Activated naive CD4-positive, alpha-beta T cell treated with anti-CD3 and anti-CD28 coated beads, Interleukin-2, amount 50 U/mL, for 72 hours (primary cell): ENCODE measurements at regions not wholly inside any gene's neighbourhood (a gene's known extent, or its start where the extent isn't known, plus 50 kb on each side); places are given as distances from the start of the nearest gene placed in this dataset.

Source experiments
- ATAC-seq, 2 donors: fragments of 150-1000 bp; cut with Tn5 transposase; 2 replicates each; pipeline ENCODE4 v1.10.0; 2021; ENCODE audit warnings: mild to moderate bottlenecking in 2 of 2, moderate library complexity in 2 of 2
- DNase-seq, 2 donors: peaks; one replicate each; pipeline ENCODE4 v3.0.0; 2021 to 2022; ENCODE audit warnings: low spot score in 2 of 2
- H3K27ac Mint-ChIP-seq, 2 donors: one replicate each; pipeline ENCODE4 v1.8.0; 2022; ENCODE audit warnings: mild to moderate bottlenecking in 2 of 2, mixed read lengths in 2 of 2
- H3K36me3 Mint-ChIP-seq, 2 donors: one replicate each; pipeline ENCODE4 v1.8.0; 2022; ENCODE audit warnings: mixed read lengths in 2 of 2
- H3K9me3 Mint-ChIP-seq, 2 donors: one replicate each; pipeline ENCODE4 v1.8.0; 2022; ENCODE audit warnings: mixed read lengths in 2 of 2

GRCh38 chr4:23001478-23001877, 308.7 kb downstream of the GBA3 start:
- no peak overlapping the region for H3K27ac Mint-ChIP-seq
- DNase-seq (no peak), ATAC-seq (no peak)
- peaks cover 5 to 7% of the 10 kb centered on the region in 2 donors for H3K9me3 Mint-ChIP-seq
- peaks cover 0 to 4% of the 10 kb centered on the region in 2 donors for H3K36me3 Mint-ChIP-seq

- Mint-ChIP-seq H3K36me3 (no peaks in the 10 kb centered on the region), H3K9me3 (peaks cover 5 to 7% of the 10 kb centered on the region in 2 donors), H3K27ac (no peak overlapping the region)
- DNase-seq (no peak), ATAC-seq (no peak)
Observed at GRCh38 chr4:22999419-22999818, 306.7 kb downstream of the GBA3 start.

- no peak for ATAC-seq
- Mint-ChIP-seq H3K9me3 (peaks cover 5 to 7% of the 10 kb centered on the region in 2 donors), H3K36me3 (no peaks in the 10 kb centered on the region), H3K27ac (no peak overlapping the region)
- no peak for DNase-seq
Observed at GRCh38 chr4:22997358-22998224, 304.9 kb downstream of the GBA3 start.

GRCh38 chr4:22991576-22991975, 298.8 kb downstream of the GBA3 start:
- peaks cover 4 to 8% of the 10 kb centered on the region in 2 donors for H3K9me3 Mint-ChIP-seq
- ATAC-seq (no peak), DNase-seq (no peak)
- no peak overlapping the region for H3K27ac Mint-ChIP-seq
- H3K36me3 Mint-ChIP-seq = no peaks in the 10 kb centered on the region

- no peaks in the 10 kb centered on the region for H3K36me3 Mint-ChIP-seq
- H3K27ac Mint-ChIP-seq = no peak overlapping the region
- ATAC-seq (no peak), DNase-seq (no peak)
- H3K9me3 Mint-ChIP-seq = peaks cover 13% of the 10 kb centered on the region in 2 donors
Observed at GRCh38 chr4:22988526-22988925, 295.8 kb downstream of the GBA3 start.

GRCh38 chr4:22987870-22988269, 295.1 kb downstream of the GBA3 start:
- ATAC-seq (no peak), DNase-seq (no peak)
- H3K9me3 Mint-ChIP-seq = peaks cover 13 to 15% of the 10 kb centered on the region in 2 donors
- no peak overlapping the region for H3K27ac Mint-ChIP-seq
- H3K36me3 Mint-ChIP-seq = no peaks in the 10 kb centered on the region

GRCh38 chr4:22986881-22987280, 294.1 kb downstream of the GBA3 start:
- peaks cover 19 to 21% of the 10 kb centered on the region in 2 donors for H3K9me3 Mint-ChIP-seq
- H3K27ac Mint-ChIP-seq = no peak overlapping the region
- ATAC-seq (no peak), DNase-seq (no peak)
- H3K36me3 Mint-ChIP-seq = no peaks in the 10 kb centered on the region

GRCh38 chr4:22986262-22986661, 293.5 kb downstream of the GBA3 start:
- Mint-ChIP-seq H3K36me3 (no peaks in the 10 kb centered on the region), H3K9me3 (peaks cover 19 to 23% of the 10 kb centered on the region in 2 donors), H3K27ac (no peak overlapping the region)
- DNase-seq (no peak), ATAC-seq (no peak)

GRCh38 chr4:22984390-22984789, 291.7 kb downstream of the GBA3 start:
- Mint-ChIP-seq H3K36me3 (no peaks in the 10 kb centered on the region), H3K27ac (no peak overlapping the region), H3K9me3 (peaks cover 16 to 27% of the 10 kb centered on the region in 2 donors)
- no peak for DNase-seq
- ATAC-seq = no peak

GRCh38 chr4:22978656-22979055, 285.9 kb downstream of the GBA3 start:
- no peak for ATAC-seq
- Mint-ChIP-seq H3K27ac (no peak overlapping the region), H3K36me3 (no peaks in the 10 kb centered on the region), H3K9me3 (peaks cover 11 to 15% of the 10 kb centered on the region in 2 donors)
- DNase-seq = no peak

- H3K9me3 Mint-ChIP-seq = peaks cover 0 to 11% of the 10 kb centered on the region in 2 donors
- DNase-seq = no peak
- ATAC-seq = no peak
- H3K36me3 Mint-ChIP-seq = no peaks in the 10 kb centered on the region
- no peak overlapping the region for H3K27ac Mint-ChIP-seq
Observed at GRCh38 chr4:22970665-22971064, 277.9 kb downstream of the GBA3 start.

- Mint-ChIP-seq H3K9me3 (peaks cover 0 to 11% of the 10 kb centered on the region in 2 donors), H3K36me3 (no peaks in the 10 kb centered on the region), H3K27ac (no peak overlapping the region)
- DNase-seq (no peak), ATAC-seq (no peak)
Observed at GRCh38 chr4:22969287-22969896, 276.7 kb downstream of the GBA3 start.

- ATAC-seq = no peak
- H3K9me3 Mint-ChIP-seq = peaks cover 0 to 3% of the 10 kb centered on the region in 2 donors
- H3K36me3 Mint-ChIP-seq = no peaks in the 10 kb centered on the region
Observed at GRCh38 chr4:22962295-22962694, 269.6 kb downstream of the GBA3 start.

GRCh38 chr4:22959483-22959882, 266.7 kb downstream of the GBA3 start:
- Mint-ChIP-seq H3K9me3 (peaks cover 0 to 3% of the 10 kb centered on the region in 2 donors), H3K27ac (no peak overlapping the region), H3K36me3 (no peaks in the 10 kb centered on the region)
- ATAC-seq (no peak), DNase-seq (no peak)

More at GRCh38 chr4:22962295-22962694, 269.6 kb downstream of the GBA3 start:
- DNase-seq = no peak
- no peak overlapping the region for H3K27ac Mint-ChIP-seq

- Mint-ChIP-seq H3K27ac (no peak overlapping the region), H3K9me3 (no peaks in the 10 kb centered on the region), H3K36me3 (no peaks in the 10 kb centered on the region)
- ATAC-seq (no peak), DNase-seq (no peak)
Observed at GRCh38 chr4:22957774-22958309, 265.1 kb downstream of the GBA3 start.

GRCh38 chr4:22949161-22949855, 256.6 kb downstream of the GBA3 start:
- Mint-ChIP-seq H3K36me3 (no peaks in the 10 kb centered on the region), H3K27ac (no peak overlapping the region), H3K9me3 (no peaks in the 10 kb centered on the region)
- ATAC-seq (no peak), DNase-seq (no peak)

- ATAC-seq = no peak
Observed at GRCh38 chr4:22947851-22948250, 255.1 kb downstream of the GBA3 start.

More at GRCh38 chr4:22947851-22948250, 255.1 kb downstream of the GBA3 start:
- Mint-ChIP-seq H3K27ac (no peak overlapping the region), H3K36me3 (no peaks in the 10 kb centered on the region), H3K9me3 (no peaks in the 10 kb centered on the region)
- DNase-seq = no peak
